Lung (tissue), 11 donors: ENCODE measurements at regions not wholly inside any gene's neighbourhood (a gene's known extent, or its start where the extent isn't known, plus 50 kb on each side); places are given as distances from the start of the nearest gene placed in this dataset.
A peak's percentile ranks its signal among the peaks of the same experiment; 100 is the strongest.

Source experiments
- ATAC-seq: fragments of 200-7000 bp; cut with Tn5 transposase; one replicate; pipeline ENCODE4 v1.9.1; 2020; ENCODE audit warnings: moderate number of reproducible peaks; ENCODE audit not compliant: insufficient read depth, low FRiP score
- DNase-seq, 3 donors: peaks; one replicate each; pipeline ENCODE4 v3.0.0-alpha.2; 2013 to 2017
- H3K27ac ChIP-seq, 2 donors: one replicate each; pipeline ENCODE4 v1.5.1; 2013; ENCODE audit warnings: mild to moderate bottlenecking in 2 of 2, moderate library complexity in 2 of 2, control low read depth in 1 of 2, inconsistent platforms in 1 of 2, low read depth in 1 of 2, low read length in 1 of 2
- H3K27me3 ChIP-seq, 3 donors: one replicate each; pipeline ENCODE4 v1.5.1; 2013; ENCODE audit warnings: low read length in 2 of 3; ENCODE audit not compliant: control insufficient read depth in 3 of 3, insufficient read depth in 3 of 3
- H3K36me3 ChIP-seq, 4 donors: one replicate each; pipeline ENCODE4 v1.5.1; 2013; ENCODE audit warnings: low read length in 4 of 4, mild to moderate bottlenecking in 1 of 4, moderate library complexity in 1 of 4; ENCODE audit not compliant: control insufficient read depth in 4 of 4, insufficient read depth in 4 of 4
- H3K4me1 ChIP-seq, 5 donors: one replicate each; pipeline ENCODE4 v1.5.1; 2013; ENCODE audit warnings: low read length in 5 of 5, mild to moderate bottlenecking in 2 of 5, moderate library complexity in 1 of 5; ENCODE audit not compliant: control insufficient read depth in 5 of 5, insufficient read depth in 5 of 5
- H3K4me3 ChIP-seq: one replicate; pipeline ENCODE4 v1.5.1; 2013; ENCODE audit warnings: mild to moderate bottlenecking, control low read depth, moderate library complexity
- H3K9ac ChIP-seq, 2 donors: one replicate each; pipeline ENCODE4 v1.5.1; 2013; ENCODE audit warnings: low read length in 2 of 2, control low read depth in 1 of 2; ENCODE audit not compliant: insufficient read depth in 1 of 2
- H3K9me3 ChIP-seq, 4 donors: one replicate each; pipeline ENCODE4 v1.5.1; 2013; ENCODE audit warnings: low read length in 3 of 4, mild to moderate bottlenecking in 1 of 4, moderate library complexity in 1 of 4; ENCODE audit not compliant: control insufficient read depth in 4 of 4, insufficient read depth in 3 of 4
- whole genome bisulfite sequencing, 2 donors: extraction: QIAGEN DNeasy Blood & Tissue Kit; methylation state at CpG; one replicate each; pipeline ENCODE4 v1.1.7; 2013; 5-methylcytosine and 5-hydroxymethylcytosine counted together
- TF ChIP-seq, protein P1 (sequence below): IDR thresholded peaks from 2 replicates; pipeline ENCODE4 v1.5.1; 2012; ENCODE audit warnings: mild to moderate bottlenecking; ENCODE audit errors: control extremely low read depth, extremely low read depth
- donor health status: control.
- donor health status: control.
- donor health status: Bipolar disorder and iron deficiency.
- donor health status: healthy.
- donor health status: DM: yes; HTN: yes; CAD: no.

DNA sequence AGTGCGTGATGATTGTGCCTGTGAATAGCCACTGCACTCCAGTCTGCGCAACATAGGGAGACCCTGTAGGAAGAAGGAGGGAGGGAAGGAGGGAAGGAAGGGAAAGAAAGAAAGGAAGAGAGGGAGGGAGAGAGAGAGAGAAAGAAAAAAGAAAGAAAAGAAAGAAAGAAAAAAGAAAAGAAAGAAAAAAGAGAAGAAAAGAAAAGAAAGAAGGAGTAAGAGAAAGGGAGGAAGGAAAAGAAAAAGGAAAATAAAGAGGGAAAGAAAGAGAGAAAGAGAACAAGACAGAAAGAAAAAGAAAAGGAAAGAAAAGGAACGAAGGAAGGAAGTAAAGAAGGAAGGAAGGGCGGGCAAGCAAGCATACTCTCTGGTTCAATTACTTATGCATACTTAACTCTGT, 112.9 kb upstream of the ANK3 start:
- Histone ChIP-seq H3K36me3 (no peaks in the 10 kb centered on the region), H3K4me3 (no peak overlapping the region), H3K27me3 (no peaks in the 10 kb centered on the region), H3K9ac (no peak overlapping the region), H3K9me3 (no peaks in the 10 kb centered on the region), H3K4me1 (peaks cover 0 to 3% (median 0%) of the 10 kb centered on the region in 5 donors), H3K27ac (no peak overlapping the region)
- TF ChIP-seq, protein P1, sequence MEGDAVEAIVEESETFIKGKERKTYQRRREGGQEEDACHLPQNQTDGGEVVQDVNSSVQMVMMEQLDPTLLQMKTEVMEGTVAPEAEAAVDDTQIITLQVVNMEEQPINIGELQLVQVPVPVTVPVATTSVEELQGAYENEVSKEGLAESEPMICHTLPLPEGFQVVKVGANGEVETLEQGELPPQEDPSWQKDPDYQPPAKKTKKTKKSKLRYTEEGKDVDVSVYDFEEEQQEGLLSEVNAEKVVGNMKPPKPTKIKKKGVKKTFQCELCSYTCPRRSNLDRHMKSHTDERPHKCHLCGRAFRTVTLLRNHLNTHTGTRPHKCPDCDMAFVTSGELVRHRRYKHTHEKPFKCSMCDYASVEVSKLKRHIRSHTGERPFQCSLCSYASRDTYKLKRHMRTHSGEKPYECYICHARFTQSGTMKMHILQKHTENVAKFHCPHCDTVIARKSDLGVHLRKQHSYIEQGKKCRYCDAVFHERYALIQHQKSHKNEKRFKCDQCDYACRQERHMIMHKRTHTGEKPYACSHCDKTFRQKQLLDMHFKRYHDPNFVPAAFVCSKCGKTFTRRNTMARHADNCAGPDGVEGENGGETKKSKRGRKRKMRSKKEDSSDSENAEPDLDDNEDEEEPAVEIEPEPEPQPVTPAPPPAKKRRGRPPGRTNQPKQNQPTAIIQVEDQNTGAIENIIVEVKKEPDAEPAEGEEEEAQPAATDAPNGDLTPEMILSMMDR = no peak
- ATAC-seq (no peak), DNase-seq (no peak)
- WGBS, 2 donors = 91 to 97% methylated on average over 4 of the region's 4 CpGs

DNA sequence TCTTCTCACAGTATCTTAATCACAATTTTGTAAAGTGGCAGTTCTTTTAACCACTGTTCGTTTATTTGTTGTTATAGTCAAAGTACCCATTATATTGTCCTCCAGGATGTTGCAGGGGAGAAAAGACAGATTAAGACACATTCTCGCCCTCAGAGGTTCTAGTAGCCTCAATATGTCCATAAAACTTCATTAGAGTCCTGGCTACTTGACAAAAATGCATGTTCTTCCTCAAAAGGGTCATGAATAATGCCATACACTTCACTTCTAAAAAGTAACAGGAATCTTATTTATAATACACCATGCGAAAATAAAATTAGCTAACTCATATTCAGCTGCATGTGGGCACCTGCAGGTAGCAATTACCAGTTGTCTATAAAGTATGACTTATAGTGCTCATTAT, 109.3 kb upstream of the ANK3 start:
- no peaks in the 10 kb centered on the region for H3K36me3 ChIP-seq
- 76 to 88% methylated on average over 3 of the region's 3 CpGs for WGBS, 2 donors

DNA sequence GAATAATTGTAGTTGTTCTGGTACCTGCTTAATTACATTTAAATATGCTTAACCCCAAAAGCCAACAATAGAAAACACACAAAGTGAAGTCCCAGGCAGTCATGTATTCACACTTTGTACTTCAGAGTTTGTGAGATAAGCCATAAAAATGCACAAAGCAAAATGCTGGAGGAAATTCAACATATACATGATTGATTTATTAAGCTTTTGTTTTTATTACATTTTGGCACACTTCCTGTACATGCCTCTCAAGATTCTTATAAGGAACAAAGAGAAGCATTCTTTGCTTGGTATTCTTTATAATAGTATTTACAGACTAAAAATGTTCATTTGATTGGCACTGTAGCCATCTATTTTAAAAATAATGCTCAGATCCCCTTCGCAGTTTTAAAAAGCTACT, 107.7 kb upstream of the ANK3 start:
- Histone ChIP-seq H3K9ac (no peak overlapping the region), H3K4me1 (peaks cover 0 to 6% (median 1%) of the 10 kb centered on the region in 5 donors), H3K36me3 (no peaks in the 10 kb centered on the region), H3K27me3 (no peaks in the 10 kb centered on the region), H3K27ac (no peak overlapping the region), H3K4me3 (no peak overlapping the region), H3K9me3 (no peaks in the 10 kb centered on the region)
- DNase-seq (peak in 1 of 3 donors; percentile 16), ATAC-seq (no peak)
- WGBS, 2 donors = 34 to 37% methylated on average over 1 of the region's 1 CpG
- TF ChIP-seq, protein P1 = no peak

More for the DNA sequence above, 109.3 kb upstream of the ANK3 start:
- Histone ChIP-seq H3K4me3 (no peak overlapping the region), H3K27ac (no peak overlapping the region), H3K9ac (no peak overlapping the region), H3K4me1 (peaks cover 0 to 6% (median 1%) of the 10 kb centered on the region in 5 donors), H3K27me3 (no peaks in the 10 kb centered on the region), H3K9me3 (no peaks in the 10 kb centered on the region)
- DNase-seq = no peak
- TF ChIP-seq, protein P1 = no peak
- no peak for ATAC-seq

DNA sequence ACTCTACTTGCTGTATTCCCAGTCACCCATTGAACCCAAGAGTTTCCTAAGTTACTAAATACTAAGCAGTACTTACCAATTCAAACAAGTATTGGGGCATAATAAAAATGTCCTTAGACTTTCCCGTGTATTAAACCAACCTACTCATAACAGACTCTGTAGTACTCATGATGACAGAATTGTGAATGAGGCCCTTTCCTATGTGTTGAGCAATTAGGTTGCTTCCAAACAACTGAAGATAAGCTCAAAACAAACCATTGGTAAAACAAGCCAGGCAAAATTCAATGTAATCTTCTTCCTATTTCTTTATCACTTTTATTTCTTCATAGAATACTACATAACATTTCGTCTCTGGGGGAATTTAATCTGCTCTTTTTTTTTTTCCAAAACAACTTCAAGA, 106.5 kb upstream of the ANK3 start:
- Histone ChIP-seq H3K4me3 (no peak overlapping the region), H3K27me3 (no peaks in the 10 kb centered on the region), H3K9ac (no peak overlapping the region), H3K9me3 (no peaks in the 10 kb centered on the region), H3K4me1 (peaks cover 0 to 6% (median 1%) of the 10 kb centered on the region in 5 donors), H3K27ac (no peak overlapping the region), H3K36me3 (no peaks in the 10 kb centered on the region)
- ATAC-seq (no peak), DNase-seq (no peak)
- TF ChIP-seq, protein P1 = no peak
- WGBS, 2 donors = 59 to 85% methylated on average over 2 of the region's 2 CpGs
